ENCODE measurements at regions not wholly inside any gene's neighbourhood (a gene's known extent, or its start where the extent isn't known, plus 50 kb on each side); places are given as distances from the start of the nearest gene placed in this dataset.

DNA sequence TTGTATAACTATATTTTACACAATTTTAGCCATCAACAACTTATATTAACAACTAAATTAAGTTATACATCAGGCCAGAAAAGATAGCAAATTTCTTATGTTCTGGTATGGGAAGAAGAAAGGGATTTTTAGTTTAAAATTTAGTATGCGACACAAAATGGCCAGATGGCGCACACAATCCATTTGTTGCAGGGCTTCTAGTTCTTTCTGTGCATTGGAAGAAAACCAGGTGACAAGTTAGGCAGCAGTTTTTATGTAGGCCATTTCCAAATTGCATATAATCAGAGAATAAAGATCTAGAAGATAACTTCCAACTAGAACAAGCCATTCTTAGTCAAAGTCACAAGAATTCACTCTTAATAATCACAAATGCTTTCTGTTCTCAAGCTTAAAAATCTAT lies 230.1 kb upstream of the ZNF717 start:
- Histone ChIP-seq H3K4me1 (ENCODE audit: low read depth, poor library complexity, severe bottlenecking) (no peaks in the 10 kb centered on the region), H4K20me1 (ENCODE audit: insufficient read depth) (no peaks in the 10 kb centered on the region), H2AFZ (ENCODE audit: low read depth) (no peak overlapping the region), H3K27ac (no peak overlapping the region), H3K4me3 (IDR thresholded peaks at IDR 0.05; ENCODE audit: insufficient read depth, low read depth, low read length) (no peak overlapping the region), H3K36me3 (ENCODE audit: insufficient read depth) (no peaks in the 10 kb centered on the region), H3K4me2 (no peak overlapping the region), H3K79me2 (ENCODE audit: insufficient read depth, low read depth) (no peaks in the 10 kb centered on the region), H3K9ac (no peak overlapping the region), H3K27me3 (ENCODE audit: insufficient read depth, low read depth) (no peaks in the 10 kb centered on the region)
- TF ChIP-seq, protein P1, sequence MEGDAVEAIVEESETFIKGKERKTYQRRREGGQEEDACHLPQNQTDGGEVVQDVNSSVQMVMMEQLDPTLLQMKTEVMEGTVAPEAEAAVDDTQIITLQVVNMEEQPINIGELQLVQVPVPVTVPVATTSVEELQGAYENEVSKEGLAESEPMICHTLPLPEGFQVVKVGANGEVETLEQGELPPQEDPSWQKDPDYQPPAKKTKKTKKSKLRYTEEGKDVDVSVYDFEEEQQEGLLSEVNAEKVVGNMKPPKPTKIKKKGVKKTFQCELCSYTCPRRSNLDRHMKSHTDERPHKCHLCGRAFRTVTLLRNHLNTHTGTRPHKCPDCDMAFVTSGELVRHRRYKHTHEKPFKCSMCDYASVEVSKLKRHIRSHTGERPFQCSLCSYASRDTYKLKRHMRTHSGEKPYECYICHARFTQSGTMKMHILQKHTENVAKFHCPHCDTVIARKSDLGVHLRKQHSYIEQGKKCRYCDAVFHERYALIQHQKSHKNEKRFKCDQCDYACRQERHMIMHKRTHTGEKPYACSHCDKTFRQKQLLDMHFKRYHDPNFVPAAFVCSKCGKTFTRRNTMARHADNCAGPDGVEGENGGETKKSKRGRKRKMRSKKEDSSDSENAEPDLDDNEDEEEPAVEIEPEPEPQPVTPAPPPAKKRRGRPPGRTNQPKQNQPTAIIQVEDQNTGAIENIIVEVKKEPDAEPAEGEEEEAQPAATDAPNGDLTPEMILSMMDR (conservative IDR thresholded peaks at IDR 0.05; ENCODE audit: low read depth, low read length), result no peak

DNA sequence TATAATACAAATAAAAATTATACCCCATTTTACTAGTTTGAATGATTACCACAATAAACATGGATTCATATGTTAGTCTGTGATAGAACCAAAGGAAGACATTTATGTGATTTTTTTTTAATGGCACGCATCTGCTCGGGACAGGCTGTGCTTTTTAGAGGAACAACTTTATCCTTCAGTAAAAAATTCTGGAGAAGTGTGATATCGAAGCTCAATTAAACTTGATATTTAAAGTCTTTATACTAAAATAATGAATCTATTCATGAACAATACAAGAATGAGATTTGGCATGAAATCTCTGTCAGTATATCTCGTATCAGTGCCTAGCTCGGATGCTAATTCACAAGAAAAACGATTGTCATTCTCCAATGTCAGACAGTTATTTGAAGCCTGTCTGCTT lies 230.8 kb upstream of the ZNF717 start:
- no peaks in the 10 kb centered on the region for H4K20me1 ChIP-seq (ENCODE audit: insufficient read depth)
- no peak overlapping the region for H3K4me2 ChIP-seq
- H3K36me3 ChIP-seq (ENCODE audit: insufficient read depth), result no peaks in the 10 kb centered on the region
- no peaks in the 10 kb centered on the region for H3K4me1 ChIP-seq (ENCODE audit: low read depth, poor library complexity, severe bottlenecking)
- H3K27me3 ChIP-seq (ENCODE audit: insufficient read depth, low read depth), result no peaks in the 10 kb centered on the region
- no peak overlapping the region for H3K9ac ChIP-seq
- H3K4me3 ChIP-seq (IDR thresholded peaks at IDR 0.05; ENCODE audit: insufficient read depth, low read depth, low read length), result no peak overlapping the region
- no peak overlapping the region for H3K27ac ChIP-seq
- H3K79me2 ChIP-seq (ENCODE audit: insufficient read depth, low read depth), result no peaks in the 10 kb centered on the region
- no peak overlapping the region for H2AFZ ChIP-seq (ENCODE audit: low read depth)
- TF ChIP-seq, protein P1 (conservative IDR thresholded peaks at IDR 0.05; ENCODE audit: low read depth, low read length), result no peak

DNA sequence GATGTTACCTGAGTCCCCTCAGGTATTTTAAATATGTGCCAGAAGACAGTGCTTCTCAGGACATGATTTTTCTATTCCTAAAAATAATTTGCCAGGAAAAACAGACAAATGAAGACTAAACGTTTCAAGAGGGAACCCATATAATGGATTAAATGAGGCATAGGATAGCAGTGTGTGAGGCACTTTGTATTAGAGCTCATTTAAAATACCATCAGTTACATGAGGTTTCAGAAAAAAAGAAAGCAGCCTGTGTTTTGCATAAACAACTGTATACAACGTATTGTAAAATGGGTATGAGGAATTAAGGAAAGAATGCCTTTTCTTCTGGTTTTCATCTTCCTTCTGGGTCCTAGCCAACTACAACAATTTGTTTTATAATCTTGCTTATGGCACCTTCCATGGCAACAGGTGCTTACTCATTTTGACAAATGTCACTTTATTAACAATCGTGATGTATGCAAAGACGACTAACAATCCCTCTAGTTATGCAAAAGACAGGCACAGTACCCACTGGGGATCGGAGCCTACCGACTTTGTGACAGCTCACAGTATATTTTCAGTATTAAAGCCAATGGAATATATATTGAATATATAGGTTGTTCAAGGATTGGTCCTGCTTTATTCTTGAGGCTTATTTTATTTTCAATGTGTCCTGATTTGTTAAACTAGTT lies 231.6 kb upstream of the ZNF717 start:
- Histone ChIP-seq H3K4me3 (IDR thresholded peaks at IDR 0.05; ENCODE audit: insufficient read depth, low read depth, low read length) (no peak overlapping the region), H3K79me2 (ENCODE audit: insufficient read depth, low read depth) (no peaks in the 10 kb centered on the region), H3K4me2 (no peak overlapping the region), H4K20me1 (ENCODE audit: insufficient read depth) (no peaks in the 10 kb centered on the region), H3K36me3 (ENCODE audit: insufficient read depth) (no peaks in the 10 kb centered on the region), H3K4me1 (ENCODE audit: low read depth, poor library complexity, severe bottlenecking) (no peaks in the 10 kb centered on the region), H2AFZ (ENCODE audit: low read depth) (no peak overlapping the region), H3K27me3 (ENCODE audit: insufficient read depth, low read depth) (no peaks in the 10 kb centered on the region), H3K9ac (no peak overlapping the region), H3K27ac (no peak overlapping the region)
- TF ChIP-seq, protein P1 (conservative IDR thresholded peaks at IDR 0.05; ENCODE audit: low read depth, low read length), result no peak

DNA sequence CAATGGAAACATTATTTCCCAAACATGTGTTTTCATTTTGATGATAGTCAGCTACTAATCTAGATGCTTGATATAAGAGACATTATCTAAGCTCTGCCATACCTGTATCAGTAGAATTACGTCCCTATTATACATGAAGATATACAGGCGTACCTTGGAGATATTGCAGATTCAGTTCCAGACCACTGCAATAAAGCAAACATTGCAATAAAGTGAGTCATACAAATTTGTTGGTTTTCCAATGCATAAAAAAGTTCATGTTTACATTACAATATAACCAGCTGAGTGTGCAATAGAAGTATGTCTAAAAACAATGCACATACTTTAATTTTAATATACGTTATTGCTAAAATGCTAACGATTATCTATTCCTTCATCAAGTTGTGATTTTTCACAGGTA lies 236.0 kb upstream of the ZNF717 start:
- no peaks in the 10 kb centered on the region for H3K36me3 ChIP-seq (ENCODE audit: insufficient read depth)
- TF ChIP-seq, protein P1 (conservative IDR thresholded peaks at IDR 0.05; ENCODE audit: low read depth, low read length), result no peak
- H3K4me1 ChIP-seq (ENCODE audit: low read depth, poor library complexity, severe bottlenecking), result no peaks in the 10 kb centered on the region
- no peaks in the 10 kb centered on the region for H3K79me2 ChIP-seq (ENCODE audit: insufficient read depth, low read depth)
- H4K20me1 ChIP-seq (ENCODE audit: insufficient read depth), result no peaks in the 10 kb centered on the region
- H3K9ac ChIP-seq, result no peak overlapping the region
- no peaks in the 10 kb centered on the region for H3K27me3 ChIP-seq (ENCODE audit: insufficient read depth, low read depth)
- H3K4me3 ChIP-seq (IDR thresholded peaks at IDR 0.05; ENCODE audit: insufficient read depth, low read depth, low read length), result no peak overlapping the region
- no peak overlapping the region for H2AFZ ChIP-seq (ENCODE audit: low read depth)
- no peak overlapping the region for H3K27ac ChIP-seq
- no peak overlapping the region for H3K4me2 ChIP-seq
